ENCODE measurements at regions not wholly inside any gene's neighbourhood (a gene's known extent, or its start where the extent isn't known, plus 50 kb on each side); places are given as distances from the start of the nearest gene placed in this dataset.

GRCh38 chr6:164016056-164016455, 601.5 kb downstream of the QKI start:
- TF ChIP-seq TEAD4 (IDR thresholded peaks at IDR 0.05) (no peak), CEBPB (IDR thresholded peaks at IDR 0.05) (no peak), EGR1 (IDR thresholded peaks at IDR 0.05) (no peak), EP300 (IDR thresholded peaks at IDR 0.05; ENCODE audit: borderline replicate concordance) (no peak), TAF1 (IDR thresholded peaks at IDR 0.05; ENCODE audit: low read depth) (no peak), RAD21 (IDR thresholded peaks at IDR 0.05; ENCODE audit: low read depth) (no peak), YY1 (IDR thresholded peaks at IDR 0.05; ENCODE audit: low read depth) (no peak)
- TF ChIP-seq, protein P1, sequence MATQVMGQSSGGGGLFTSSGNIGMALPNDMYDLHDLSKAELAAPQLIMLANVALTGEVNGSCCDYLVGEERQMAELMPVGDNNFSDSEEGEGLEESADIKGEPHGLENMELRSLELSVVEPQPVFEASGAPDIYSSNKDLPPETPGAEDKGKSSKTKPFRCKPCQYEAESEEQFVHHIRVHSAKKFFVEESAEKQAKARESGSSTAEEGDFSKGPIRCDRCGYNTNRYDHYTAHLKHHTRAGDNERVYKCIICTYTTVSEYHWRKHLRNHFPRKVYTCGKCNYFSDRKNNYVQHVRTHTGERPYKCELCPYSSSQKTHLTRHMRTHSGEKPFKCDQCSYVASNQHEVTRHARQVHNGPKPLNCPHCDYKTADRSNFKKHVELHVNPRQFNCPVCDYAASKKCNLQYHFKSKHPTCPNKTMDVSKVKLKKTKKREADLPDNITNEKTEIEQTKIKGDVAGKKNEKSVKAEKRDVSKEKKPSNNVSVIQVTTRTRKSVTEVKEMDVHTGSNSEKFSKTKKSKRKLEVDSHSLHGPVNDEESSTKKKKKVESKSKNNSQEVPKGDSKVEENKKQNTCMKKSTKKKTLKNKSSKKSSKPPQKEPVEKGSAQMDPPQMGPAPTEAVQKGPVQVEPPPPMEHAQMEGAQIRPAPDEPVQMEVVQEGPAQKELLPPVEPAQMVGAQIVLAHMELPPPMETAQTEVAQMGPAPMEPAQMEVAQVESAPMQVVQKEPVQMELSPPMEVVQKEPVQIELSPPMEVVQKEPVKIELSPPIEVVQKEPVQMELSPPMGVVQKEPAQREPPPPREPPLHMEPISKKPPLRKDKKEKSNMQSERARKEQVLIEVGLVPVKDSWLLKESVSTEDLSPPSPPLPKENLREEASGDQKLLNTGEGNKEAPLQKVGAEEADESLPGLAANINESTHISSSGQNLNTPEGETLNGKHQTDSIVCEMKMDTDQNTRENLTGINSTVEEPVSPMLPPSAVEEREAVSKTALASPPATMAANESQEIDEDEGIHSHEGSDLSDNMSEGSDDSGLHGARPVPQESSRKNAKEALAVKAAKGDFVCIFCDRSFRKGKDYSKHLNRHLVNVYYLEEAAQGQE (IDR thresholded peaks at IDR 0.05; ENCODE audit: low read depth): no peak
